H1 (cell line): ENCODE measurements at regions not wholly inside any gene's neighbourhood (a gene's known extent, or its start where the extent isn't known, plus 50 kb on each side); places are given as distances from the start of the nearest gene placed in this dataset.

Source experiments
- CTCF ChIA-PET: fragments of 300-600 bp; sonication (Branson Sonifier 250); formaldehyde crosslinking; loops from one replicate; lab custom pipeline; 2021; ENCODE audit not compliant: partially characterized antibody; lab: Charles Lee
- POLR2A ChIA-PET: fragments of 300-600 bp; sonication (Branson Sonifier 250); formaldehyde crosslinking; loops from one replicate; lab custom pipeline; 2021; ENCODE audit warnings: inconsistent platforms; ENCODE audit not compliant: partially characterized antibody; lab: Charles Lee
- DNase-seq, 2 experiments: peaks; one replicate each; pipeline versions ENCODE4 v3.0.0 to v3.0.0-alpha.2; 2010 to 2022; ENCODE audit warnings: low spot score in 2 of 2, low read depth in 1 of 2, mixed read lengths in 1 of 2
- FAIRE-seq: peaks from 2 replicates; lab custom pipeline; 2011; peaks lifted over from hg19 to GRCh38; lab: Jason Lieb, UNC
- H2AFZ ChIP-seq: 2 replicates; pipeline ENCODE4 v1.8.1; 2012; ENCODE audit warnings: low read length, inconsistent platforms
- H2AK5ac ChIP-seq: 2 replicates; pipeline ENCODE4 v1.6.1; 2013; ENCODE audit warnings: low read depth, low read length
- H2BK120ac ChIP-seq: replicated peaks from 2 replicates; pipeline ENCODE3; 2013; ENCODE audit warnings: low read depth, low read length, inconsistent platforms
- H2BK12ac ChIP-seq: 2 replicates; pipeline ENCODE4 v1.6.1; 2013; ENCODE audit warnings: low read depth, low read length
- H2BK15ac ChIP-seq: 2 replicates; pipeline ENCODE4 v1.6.1; 2013; ENCODE audit warnings: low read length
- H2BK20ac ChIP-seq: 2 replicates; pipeline ENCODE4 v1.6.1; 2013; ENCODE audit warnings: low read length
- H2BK5ac ChIP-seq: 2 replicates; pipeline ENCODE4 v1.6.1; 2013; ENCODE audit warnings: low read depth, low read length
- H3K14ac ChIP-seq: 2 replicates; pipeline ENCODE4 v1.6.1; 2013; ENCODE audit warnings: inconsistent platforms; ENCODE audit not compliant: insufficient read length
- H3K18ac ChIP-seq: 2 replicates; pipeline ENCODE4 v1.6.1; 2013; ENCODE audit warnings: low read length; ENCODE audit errors: extremely low read depth
- H3K23ac ChIP-seq: 2 replicates; pipeline ENCODE4 v1.6.1; 2013; ENCODE audit warnings: inconsistent platforms; ENCODE audit not compliant: insufficient read length
- H3K23me2 ChIP-seq: 2 replicates; pipeline ENCODE4 v1.6.1; 2013; ENCODE audit warnings: low read depth, low read length
- H3K27ac ChIP-seq: 2 replicates; pipeline ENCODE4 v1.6.1; 2011; ENCODE audit warnings: low read depth, low read length, inconsistent platforms
- H3K27me3 ChIP-seq, 4 experiments: replicated peaks in 1 of 4; 1 replicate in 1 of 4; 2 replicates in 3 of 4; pipeline versions ENCODE4 v1.6.1 to v1.8.1; 2011 to 2013; ENCODE audit warnings: low read length in 3 of 4, mild to moderate bottlenecking in 3 of 4, inconsistent platforms in 2 of 4, mixed read lengths in 2 of 4, moderate library complexity in 1 of 4; ENCODE audit not compliant: control insufficient read depth in 3 of 4, insufficient read depth in 3 of 4; ENCODE audit errors: extremely low read depth in 1 of 4
- H3K36me3 ChIP-seq, 4 experiments: 2 replicates each; pipeline versions ENCODE4 v1.6.1 to v1.8.1; 2011 to 2013; ENCODE audit warnings: mild to moderate bottlenecking in 4 of 4, low read length in 3 of 4, moderate library complexity in 2 of 4, control low read depth in 1 of 4, inconsistent platforms in 1 of 4; ENCODE audit not compliant: insufficient read depth in 4 of 4, control insufficient read depth in 2 of 4
- H3K4ac ChIP-seq: replicated peaks from 2 replicates; pipeline ENCODE3; 2013; ENCODE audit warnings: low read length, low read depth, mixed read lengths, inconsistent platforms; ENCODE audit not compliant: insufficient read length
- H3K4me1 ChIP-seq, 4 experiments: replicated peaks in 1 of 4; 1 replicate in 1 of 4; 2 replicates in 3 of 4; pipeline versions ENCODE4 v1.6.1 to v1.8.1; 2011 to 2013; ENCODE audit warnings: low read length in 3 of 4, inconsistent platforms in 2 of 4, mixed read lengths in 1 of 4; ENCODE audit not compliant: insufficient read depth in 4 of 4, control insufficient read depth in 3 of 4
- H3K4me2 ChIP-seq, 2 experiments: 2 replicates each; pipeline versions ENCODE4 v1.6.1 to v1.8.1; 2011 to 2013; ENCODE audit warnings: low read depth in 2 of 2, low read length in 2 of 2, control low read depth in 1 of 2, inconsistent platforms in 1 of 2, mild to moderate bottlenecking in 1 of 2; ENCODE audit not compliant: insufficient read depth in 1 of 2
- H3K4me3 ChIP-seq, 4 experiments: fragments of 200-600, 300-600 bp in 1 of 4; sonication (generic), shearing (Covaris generic), sonication (Bioruptor Twin) in 1 of 4; 2 replicates each; pipeline versions ENCODE4 v1.5.1 to v1.8.1; 2011 to 2016; ENCODE audit warnings: low read length in 4 of 4, low read depth in 3 of 4, control low read depth in 2 of 4, inconsistent platforms in 2 of 4, mild to moderate bottlenecking in 2 of 4, mixed read lengths in 1 of 4, moderate library complexity in 1 of 4; ENCODE audit not compliant: insufficient read depth in 2 of 4; ENCODE audit errors: extremely low read depth in 1 of 4
- H3K56ac ChIP-seq: replicated peaks from 2 replicates; pipeline ENCODE3; 2013; ENCODE audit warnings: low read depth, mild to moderate bottlenecking, mixed read lengths, low read length, inconsistent platforms; ENCODE audit not compliant: insufficient read length
- H3K79me1 ChIP-seq: 2 replicates; pipeline ENCODE4 v1.6.1; 2013; ENCODE audit warnings: low read depth, low read length, control low read depth
- H3K79me2 ChIP-seq, 2 experiments: 2 replicates each; pipeline versions ENCODE4 v1.6.1 to v1.8.1; 2012 to 2013; ENCODE audit warnings: low read length in 2 of 2, mild to moderate bottlenecking in 2 of 2, inconsistent platforms in 1 of 2; ENCODE audit not compliant: insufficient read depth in 2 of 2, control insufficient read depth in 1 of 2
- H3K9ac ChIP-seq, 4 experiments: replicated peaks in 1 of 4; 1 replicate in 1 of 4; 2 replicates in 3 of 4; pipeline versions ENCODE4 v1.6.1 to v1.8.1; 2011 to 2013; ENCODE audit warnings: low read depth in 3 of 4, low read length in 3 of 4, control low read depth in 2 of 4, mild to moderate bottlenecking in 2 of 4, moderate library complexity in 2 of 4, inconsistent platforms in 1 of 4; ENCODE audit errors: extremely low read depth in 1 of 4
- H3K9me3 ChIP-seq, 2 experiments: 2 replicates each; pipeline versions ENCODE4 v1.6.1 to v1.8.1; 2012 to 2013; ENCODE audit warnings: mild to moderate bottlenecking in 2 of 2, moderate library complexity in 2 of 2, control low read depth in 1 of 2, inconsistent platforms in 1 of 2, low read depth in 1 of 2, low read length in 1 of 2, mixed read lengths in 1 of 2; ENCODE audit not compliant: insufficient read depth in 2 of 2
- H4K20me1 ChIP-seq, 2 experiments: replicated peaks in 1 of 2; 2 replicates each; pipeline versions ENCODE3 to v1.8.1; 2011 to 2013; ENCODE audit warnings: inconsistent platforms in 2 of 2, low read length in 2 of 2, mild to moderate bottlenecking in 1 of 2; ENCODE audit not compliant: insufficient read depth in 2 of 2, control insufficient read depth in 1 of 2
- H4K5ac ChIP-seq: 2 replicates; pipeline ENCODE4 v1.6.1; 2013; ENCODE audit warnings: low read length, low read depth, mixed read lengths, inconsistent platforms; ENCODE audit not compliant: insufficient read length
- H4K8ac ChIP-seq: 2 replicates; pipeline ENCODE4 v1.8.0; 2013; ENCODE audit warnings: mild to moderate bottlenecking, moderate library complexity, low read length, inconsistent platforms; ENCODE audit not compliant: insufficient read depth; ENCODE audit errors: extremely low read depth
- H4K91ac ChIP-seq: replicated peaks from 2 replicates; pipeline ENCODE3; 2013; ENCODE audit warnings: low read length, mixed read lengths, inconsistent platforms; ENCODE audit not compliant: insufficient read length
- BACH1 ChIP-seq: IDR thresholded peaks from 2 replicates; pipeline ENCODE4 v1.6.1; 2012; ENCODE audit warnings: low read length, improper control_type of control experiment
- CHD7 ChIP-seq: fragments of 300-600 bp; sonication (generic); IDR thresholded peaks from 2 replicates; pipeline ENCODE4 v1.7.1; 2012; ENCODE audit warnings: low read length, moderate library complexity, mild to moderate bottlenecking, inconsistent platforms; ENCODE audit not compliant: insufficient replicate concordance

DNA sequence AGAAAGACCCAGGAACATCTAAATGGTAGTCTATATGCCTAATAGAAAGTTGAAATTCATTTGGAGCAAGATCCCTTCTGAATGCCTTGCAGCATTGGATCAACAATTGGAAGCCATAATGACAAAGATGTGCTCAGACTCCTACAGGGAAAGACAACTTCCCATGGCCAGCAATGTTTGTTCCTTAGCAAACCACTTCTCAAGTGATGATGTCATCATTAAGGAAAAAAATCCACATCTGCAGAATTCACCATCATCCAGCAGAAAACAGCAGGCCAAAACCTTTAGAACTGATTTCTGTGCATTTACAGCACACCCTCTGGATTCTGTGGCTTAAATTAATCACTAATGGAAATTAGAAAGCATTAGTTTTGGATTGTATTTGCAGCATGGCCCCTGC, 82.4 kb upstream of the ZIC3 start:
- no peak overlapping the region for H3K56ac ChIP-seq
- no peak overlapping the region for H3K27ac ChIP-seq
- H4K20me1 ChIP-seq = no peaks in the 10 kb centered on the region
- no peaks in the 10 kb centered on the region for H3K4me1 ChIP-seq
- H3K4me3 ChIP-seq = no peak overlapping the region
- DNase-seq = no peak
- H3K4ac ChIP-seq = no peak overlapping the region
- no peak overlapping the region for H2BK12ac ChIP-seq
- H2BK20ac ChIP-seq = no peak overlapping the region
- ChIA-PET CTCF (no interaction called here), POLR2A (no interaction called here)
- no peak overlapping the region for H3K23ac ChIP-seq
- peak; percentile 28 for FAIRE-seq
- H4K91ac ChIP-seq = no peak overlapping the region
- no peak overlapping the region for H3K14ac ChIP-seq
- H2AFZ ChIP-seq = no peak overlapping the region
- no peak overlapping the region for H3K9ac ChIP-seq
- H3K79me2 ChIP-seq = no peaks in the 10 kb centered on the region
- no peaks in the 10 kb centered on the region for H3K27me3 ChIP-seq
- no peak overlapping the region for H2BK120ac ChIP-seq
- H3K23me2 ChIP-seq = no peaks in the 10 kb centered on the region
- H3K4me2 ChIP-seq = no peak overlapping the region
- H3K79me1 ChIP-seq = no peaks in the 10 kb centered on the region
- H2AK5ac ChIP-seq = no peak overlapping the region
- no peak overlapping the region for H3K18ac ChIP-seq
- H4K5ac ChIP-seq = no peak overlapping the region
- no peak overlapping the region for H2BK5ac ChIP-seq
- no peaks in the 10 kb centered on the region for H3K9me3 ChIP-seq
- no peak overlapping the region for H2BK15ac ChIP-seq
- no peaks in the 10 kb centered on the region for H3K36me3 ChIP-seq
- no peak overlapping the region for H4K8ac ChIP-seq
- TF ChIP-seq CHD7 = no peak
- TF ChIP-seq BACH1 = no peak
